ENCODE measurements at regions not wholly inside any gene's neighbourhood (a gene's known extent, or its start where the extent isn't known, plus 50 kb on each side); places are given as distances from the start of the nearest gene placed in this dataset.
A peak's percentile ranks its signal among the peaks of the same experiment; 100 is the strongest.

DNA sequence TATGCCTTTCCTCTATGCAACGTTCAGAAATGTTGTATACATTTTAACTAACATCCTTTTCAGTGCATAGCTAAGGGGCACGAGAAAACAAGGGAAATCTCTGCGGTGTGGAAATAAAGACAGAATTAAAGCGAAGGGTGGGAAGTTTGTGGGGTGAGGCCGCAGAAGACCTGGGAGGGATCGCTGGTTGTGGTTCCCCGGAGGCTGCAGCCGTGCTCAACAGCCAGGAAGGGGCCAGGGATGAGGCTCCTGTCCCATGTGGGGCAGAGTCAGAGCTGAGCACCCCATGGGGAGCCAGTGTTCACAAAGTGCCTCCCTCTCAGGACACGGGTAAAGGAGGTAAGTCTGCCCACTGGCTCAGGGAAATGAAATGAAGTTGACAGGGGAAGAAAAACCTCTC lies 67.5 kb downstream of the MYEOV start:
- no peak for ATAC-seq
- intact Hi-C loops (cut with micrococcal nuclease), result no loop called here
- peak; percentile 12 for DNase-seq

DNA sequence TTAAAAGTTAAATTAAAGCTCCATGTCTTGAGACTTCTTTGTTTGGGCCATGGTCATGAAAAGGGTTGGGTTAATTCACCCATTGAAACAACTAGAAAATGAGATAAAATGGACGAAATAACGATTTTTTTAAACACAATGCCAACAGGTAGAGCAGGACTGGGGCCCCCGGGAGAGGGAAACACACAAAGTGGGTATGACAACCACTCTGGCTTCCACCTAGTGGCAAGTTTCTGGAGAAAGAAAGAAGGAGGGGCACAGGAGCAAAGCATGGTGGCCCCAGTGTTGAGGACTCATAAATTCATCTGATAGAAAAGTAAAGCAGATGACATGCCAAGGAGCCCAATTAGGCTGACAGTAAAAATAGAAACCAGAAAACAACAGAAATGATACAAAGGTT lies 68.4 kb downstream of the MYEOV start:
- DNase-seq, result peak; percentile 15
- ATAC-seq, result no peak
- intact Hi-C loops (cut with micrococcal nuclease), result no loop called here

DNA sequence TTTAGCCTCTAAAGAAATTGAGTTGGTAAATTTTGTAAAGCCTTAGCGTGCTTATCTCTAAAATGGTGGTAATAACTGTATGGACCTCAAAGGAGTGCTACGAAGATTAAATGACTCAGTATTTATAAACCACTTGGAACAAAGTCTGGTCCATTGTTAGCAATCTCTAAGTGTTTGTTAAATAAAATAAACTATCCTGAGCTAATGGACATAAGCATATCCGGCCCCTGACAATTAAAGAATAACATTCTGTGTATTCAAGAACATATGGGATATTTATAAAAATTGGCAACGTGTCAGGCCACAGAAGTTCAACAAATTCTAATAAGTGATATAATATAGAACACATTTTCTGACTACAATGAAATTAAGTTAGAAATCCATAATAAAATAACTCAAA lies 71.0 kb downstream of the MYEOV start:
- ATAC-seq, result no peak
- intact Hi-C loops (cut with micrococcal nuclease), result no loop called here
- DNase-seq, result no peak

DNA sequence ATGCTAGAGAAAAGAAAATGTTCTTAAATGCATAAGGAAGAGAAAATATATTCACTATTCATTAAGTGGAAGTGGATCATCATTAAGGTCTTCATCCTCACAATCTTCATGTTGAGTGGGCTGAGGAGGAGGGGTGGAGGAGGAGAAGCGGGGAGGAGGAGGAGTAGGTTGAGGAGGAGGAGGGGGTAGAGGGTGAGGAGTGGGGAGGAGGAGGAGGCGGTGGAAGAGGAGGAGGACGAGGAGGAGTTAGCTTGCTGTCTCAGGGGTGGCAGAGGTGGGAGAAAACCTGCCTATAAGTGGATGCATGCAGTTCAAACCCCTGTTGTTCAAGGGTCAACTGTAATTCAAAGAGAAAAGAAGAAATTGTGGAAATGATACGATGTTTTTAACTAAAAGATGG lies 71.6 kb downstream of the MYEOV start:
- intact Hi-C loops (cut with micrococcal nuclease), result no loop called here
- ATAC-seq, result no peak
- DNase-seq, result no peak

DNA sequence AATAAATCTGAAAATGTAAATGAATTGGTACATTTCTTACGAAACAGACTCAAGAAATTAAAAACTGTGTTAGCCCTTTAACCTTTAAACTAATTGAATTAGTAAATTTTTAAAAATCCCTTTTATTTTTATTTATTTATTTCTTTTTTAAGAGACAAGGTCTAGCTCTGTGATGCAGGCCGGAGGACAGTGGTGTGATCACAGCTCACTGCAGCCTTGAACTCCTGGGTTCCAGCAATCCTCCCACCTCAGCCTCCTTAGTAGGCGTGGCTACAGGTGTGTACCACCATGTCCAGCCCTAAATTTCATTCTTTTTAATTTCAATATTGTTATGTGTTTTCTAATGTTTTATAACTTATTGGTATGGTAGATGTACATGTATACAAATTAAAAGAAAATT lies 72.6 kb downstream of the MYEOV start:
- ATAC-seq (no peak), DNase-seq (no peak)
- intact Hi-C loops (cut with micrococcal nuclease), result no loop called here

DNA sequence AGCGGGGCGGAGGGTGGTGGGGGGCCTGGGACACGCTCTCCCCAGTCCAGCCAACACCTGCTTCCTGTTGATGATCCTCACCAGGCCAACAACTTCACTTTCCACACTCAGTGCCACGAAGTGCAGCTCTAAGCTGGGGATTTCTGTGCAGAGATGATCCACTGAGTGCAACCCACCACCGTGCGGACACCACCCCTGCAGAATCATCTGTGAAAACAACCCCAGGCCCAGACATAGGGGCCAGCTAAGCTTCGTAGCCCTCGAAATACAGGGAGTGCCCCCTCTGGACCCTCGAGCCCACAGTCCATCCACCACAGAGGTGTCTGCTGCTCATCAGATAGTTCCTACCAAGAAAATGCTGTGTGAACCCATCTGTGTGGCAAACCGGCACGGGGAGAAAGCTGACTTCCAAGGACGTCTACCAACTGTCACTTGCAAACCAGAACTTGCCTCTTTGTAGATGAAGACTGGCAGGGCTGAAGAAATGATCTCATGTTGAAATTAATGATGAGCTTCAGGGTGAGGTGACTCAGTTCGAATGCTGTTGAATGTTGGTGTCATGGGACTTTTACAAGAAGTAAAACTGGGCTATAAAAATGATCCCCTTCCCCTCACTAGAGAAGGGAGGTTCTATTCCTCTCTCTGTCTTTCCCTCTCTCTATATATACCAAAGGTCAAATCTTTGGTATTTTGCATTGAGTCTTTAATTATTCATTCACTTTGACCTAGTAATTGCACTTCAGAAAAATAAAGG lies 73.4 kb downstream of the MYEOV start:
- intact Hi-C loops (cut with micrococcal nuclease), result no loop called here
- ATAC-seq (no peak), DNase-seq (peak; percentile 17)

DNA sequence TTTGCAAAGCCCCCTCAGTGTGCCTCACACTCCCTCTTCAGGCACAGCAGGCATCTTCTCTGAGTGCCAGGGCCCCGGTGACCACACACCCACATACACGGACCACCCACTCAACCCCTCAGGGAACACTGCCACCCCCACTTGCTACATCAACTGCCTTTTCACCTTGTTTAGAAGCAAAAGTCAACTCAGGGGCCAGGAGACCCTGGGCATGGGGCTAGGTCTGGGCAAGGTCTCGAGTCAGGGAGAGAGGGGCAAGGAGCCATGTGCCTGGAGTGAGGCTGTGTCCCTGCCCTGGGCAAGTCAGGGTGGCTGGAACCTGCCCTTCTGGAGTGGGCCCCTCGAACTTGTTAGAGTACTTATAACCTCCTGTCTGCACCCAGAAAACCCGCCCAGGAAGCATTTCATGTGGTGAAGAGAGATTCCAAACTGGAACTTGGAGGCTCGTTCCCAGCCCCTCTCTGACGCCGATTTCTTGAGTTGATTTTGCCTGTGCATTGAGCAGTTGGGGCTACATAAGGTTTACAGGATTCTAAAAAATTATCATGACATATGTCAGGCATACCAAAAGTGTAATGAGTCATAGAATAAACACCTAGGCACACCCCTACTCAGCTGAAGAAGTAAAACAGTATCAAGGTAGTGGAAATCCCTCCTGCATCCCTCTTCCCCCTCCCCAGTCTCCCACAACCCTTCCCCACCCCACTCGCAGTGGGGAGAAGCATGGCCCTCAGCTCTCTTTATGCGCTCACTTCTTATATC lies 74.3 kb downstream of the MYEOV start:
- intact Hi-C loops (cut with micrococcal nuclease), result no loop called here
- DNase-seq (no peak), ATAC-seq (no peak)

DNA sequence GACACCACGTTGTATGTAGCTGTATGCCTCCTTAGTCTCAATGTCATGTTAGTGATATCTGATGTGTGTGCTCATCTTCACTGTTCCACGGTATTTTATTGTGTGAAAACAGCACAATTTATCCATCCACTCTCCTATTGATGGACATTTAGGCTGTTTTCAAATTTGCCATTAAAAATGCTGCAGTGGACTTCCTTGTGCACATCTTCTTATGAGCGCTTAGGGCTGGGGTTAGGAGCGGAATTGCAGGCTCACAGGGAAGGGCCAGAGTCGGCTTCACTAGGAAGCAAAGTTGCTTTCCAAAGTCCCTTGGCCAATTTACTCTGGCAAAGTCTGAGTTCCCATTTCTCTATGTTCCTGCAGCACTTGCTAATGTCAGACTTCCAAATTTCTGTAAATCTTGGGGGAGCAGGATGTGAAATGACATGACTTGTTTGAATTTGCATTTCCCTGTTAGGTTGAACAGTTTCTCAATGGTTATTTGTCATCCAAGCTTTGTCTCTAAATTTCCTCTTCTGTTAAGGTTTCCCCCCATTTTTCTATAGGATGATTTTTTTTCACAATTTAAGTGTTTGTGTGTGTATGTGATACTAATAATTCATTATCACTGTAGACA lies 75.4 kb downstream of the MYEOV start:
- no peak for DNase-seq
- intact Hi-C loops (cut with micrococcal nuclease), result no loop called here
- ATAC-seq, result no peak

DNA sequence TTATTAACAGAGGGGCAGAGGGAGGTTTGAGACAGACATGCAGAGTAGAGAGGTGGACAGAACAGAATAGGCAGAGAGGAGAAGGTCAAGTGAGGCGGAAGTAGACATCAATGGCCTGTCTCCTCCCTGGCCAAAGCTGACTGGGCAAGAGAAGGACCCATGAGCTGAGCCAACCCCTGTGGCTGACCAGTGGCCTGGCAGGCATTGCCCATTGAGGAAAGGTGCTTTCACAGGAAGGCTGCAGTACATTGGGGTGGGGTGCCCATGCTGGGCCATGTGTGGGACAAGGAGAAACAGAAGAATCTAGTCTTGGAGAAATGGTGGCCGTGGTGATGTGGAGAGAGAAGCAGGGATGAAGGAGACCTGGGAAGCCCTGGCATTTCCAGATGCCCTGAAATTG lies 76.0 kb downstream of the MYEOV start:
- ATAC-seq (no peak), DNase-seq (no peak)
- intact Hi-C loops (cut with micrococcal nuclease), result no loop called here

DNA sequence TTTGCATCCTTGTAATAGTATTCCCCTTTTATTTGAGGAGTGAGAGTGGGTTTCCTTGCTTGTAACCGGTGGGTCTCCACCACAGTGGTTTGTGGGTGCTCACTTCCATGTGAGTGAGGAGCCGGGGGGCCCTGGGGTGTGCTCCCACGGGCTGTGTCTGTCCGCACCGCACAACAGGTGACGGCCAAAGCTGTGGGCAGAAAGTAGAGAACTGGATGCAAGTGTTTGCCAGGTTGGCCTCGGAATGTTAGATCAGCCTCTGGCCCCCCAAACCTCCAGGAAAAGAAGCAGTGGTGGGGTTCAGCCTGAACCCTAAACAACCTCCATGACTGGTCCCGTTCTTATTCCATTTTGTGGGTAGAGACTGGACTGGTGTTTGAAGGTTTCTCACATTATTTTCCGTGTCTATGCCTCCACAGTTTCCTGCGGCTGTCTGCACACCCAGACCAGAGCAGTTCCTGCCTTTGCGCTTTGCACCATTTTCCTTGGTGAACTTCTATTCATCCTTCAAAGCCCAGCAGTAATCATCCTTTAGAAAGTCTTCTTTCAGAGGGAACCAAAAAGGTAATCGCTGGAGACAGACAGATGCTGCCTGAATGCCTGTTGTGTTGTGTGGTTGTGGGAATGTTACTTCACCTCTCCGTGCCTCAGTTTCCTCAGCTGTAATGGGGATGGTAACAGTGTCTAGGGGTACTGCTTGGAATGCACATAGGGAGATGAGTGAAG lies 77.2 kb downstream of the MYEOV start:
- intact Hi-C loops (cut with micrococcal nuclease), result no loop called here
- DNase-seq (no peak), ATAC-seq (no peak)

DNA sequence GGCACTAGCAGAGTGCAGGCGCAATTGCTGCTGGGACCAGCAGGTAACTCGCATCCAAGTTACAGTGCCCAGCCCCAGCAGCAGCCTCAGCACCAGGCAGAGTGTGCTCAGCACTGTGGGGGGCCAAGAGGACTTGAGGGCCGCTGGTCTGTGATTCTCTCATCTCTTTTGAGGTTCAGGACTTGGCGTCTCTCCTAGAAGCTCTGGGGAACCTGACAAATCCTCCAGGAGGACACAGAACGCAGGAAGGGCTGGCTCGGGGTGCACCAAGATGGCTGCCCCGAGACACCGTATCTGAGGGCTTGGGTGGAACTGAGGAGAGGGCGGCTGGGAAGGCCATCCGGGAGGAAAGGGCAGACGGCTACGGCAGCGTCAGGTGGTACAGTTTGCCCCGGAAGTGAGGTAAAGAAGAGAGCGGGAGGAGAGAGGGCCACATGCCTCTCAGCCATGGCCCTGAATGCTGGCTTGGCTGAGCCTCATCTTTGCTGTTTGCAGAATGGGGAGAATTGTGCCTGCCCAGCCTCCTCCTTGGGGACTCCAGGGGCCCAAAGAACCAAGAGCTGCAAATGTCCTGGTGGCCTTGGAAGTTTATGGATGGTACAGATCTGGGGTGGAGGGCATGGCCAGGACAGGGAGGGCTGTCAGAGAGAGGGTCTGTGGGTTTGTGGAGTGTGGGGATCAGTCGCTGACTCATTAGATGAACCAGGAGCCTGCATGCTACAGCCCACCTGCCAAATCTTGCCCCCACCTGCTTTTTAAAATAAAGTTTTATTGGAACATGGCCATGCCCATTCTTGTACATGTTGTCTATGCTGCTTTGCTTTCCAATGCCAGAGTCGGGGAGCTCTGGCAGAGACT lies 78.0 kb downstream of the MYEOV start:
- intact Hi-C loops (cut with micrococcal nuclease), result no loop called here
- DNase-seq (peak; percentile 11), ATAC-seq (no peak)

DNA sequence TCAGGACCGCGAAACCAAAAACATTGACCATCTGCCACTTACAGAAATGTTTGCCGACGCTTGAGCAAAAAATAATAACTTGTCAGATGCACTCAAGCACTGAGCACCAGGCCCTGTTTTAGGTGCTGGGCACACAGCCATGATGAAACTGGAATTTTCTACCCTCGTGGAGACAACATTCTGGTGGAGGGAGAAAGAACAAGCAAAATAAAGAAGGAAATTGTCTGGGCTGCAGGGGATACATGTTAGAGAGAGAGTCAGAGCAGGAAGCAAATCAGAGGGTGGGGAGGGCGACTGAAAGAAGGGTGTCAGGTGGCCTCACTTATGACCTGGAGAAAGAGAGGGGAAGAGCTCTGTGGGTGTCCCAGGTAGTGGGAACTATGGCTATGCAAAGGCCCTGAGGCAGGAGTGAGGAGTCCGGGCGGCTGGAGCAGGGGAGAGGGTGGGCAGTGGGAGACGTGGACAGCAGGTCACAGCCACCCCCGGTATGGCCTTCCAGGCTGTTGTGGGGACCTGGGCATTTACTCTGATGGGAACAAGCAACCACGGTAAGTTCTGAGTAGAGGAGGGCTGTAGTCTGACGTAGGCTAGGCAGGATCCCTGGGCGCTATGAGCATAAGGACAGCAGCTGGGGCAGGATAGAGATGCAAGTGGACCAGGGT lies 78.8 kb downstream of the MYEOV start:
- no peak for ATAC-seq
- intact Hi-C loops (cut with micrococcal nuclease), result no loop called here
- peak; percentile 10 for DNase-seq

DNA sequence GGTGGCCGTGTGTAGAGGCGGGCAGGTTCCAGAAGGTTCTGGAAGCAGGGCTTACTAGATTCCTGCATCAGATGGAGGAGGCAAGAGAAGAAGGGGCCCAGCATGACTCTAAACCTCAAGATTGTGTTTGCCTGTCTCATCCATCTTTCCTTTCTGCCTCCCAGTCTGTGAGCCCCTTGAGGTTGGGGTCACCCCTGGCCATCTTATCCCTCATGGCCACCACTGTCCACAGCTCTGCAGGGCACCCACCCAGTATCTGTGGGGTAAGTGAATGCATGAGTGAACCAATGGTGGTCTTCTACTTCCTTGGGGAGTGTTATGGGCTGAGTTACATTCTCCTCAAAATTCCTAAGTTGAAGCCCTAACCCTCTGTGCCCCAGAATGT lies 79.3 kb downstream of the MYEOV start:
- intact Hi-C loops (cut with micrococcal nuclease), result no loop called here
- no peak for ATAC-seq
- no peak for DNase-seq

DNA sequence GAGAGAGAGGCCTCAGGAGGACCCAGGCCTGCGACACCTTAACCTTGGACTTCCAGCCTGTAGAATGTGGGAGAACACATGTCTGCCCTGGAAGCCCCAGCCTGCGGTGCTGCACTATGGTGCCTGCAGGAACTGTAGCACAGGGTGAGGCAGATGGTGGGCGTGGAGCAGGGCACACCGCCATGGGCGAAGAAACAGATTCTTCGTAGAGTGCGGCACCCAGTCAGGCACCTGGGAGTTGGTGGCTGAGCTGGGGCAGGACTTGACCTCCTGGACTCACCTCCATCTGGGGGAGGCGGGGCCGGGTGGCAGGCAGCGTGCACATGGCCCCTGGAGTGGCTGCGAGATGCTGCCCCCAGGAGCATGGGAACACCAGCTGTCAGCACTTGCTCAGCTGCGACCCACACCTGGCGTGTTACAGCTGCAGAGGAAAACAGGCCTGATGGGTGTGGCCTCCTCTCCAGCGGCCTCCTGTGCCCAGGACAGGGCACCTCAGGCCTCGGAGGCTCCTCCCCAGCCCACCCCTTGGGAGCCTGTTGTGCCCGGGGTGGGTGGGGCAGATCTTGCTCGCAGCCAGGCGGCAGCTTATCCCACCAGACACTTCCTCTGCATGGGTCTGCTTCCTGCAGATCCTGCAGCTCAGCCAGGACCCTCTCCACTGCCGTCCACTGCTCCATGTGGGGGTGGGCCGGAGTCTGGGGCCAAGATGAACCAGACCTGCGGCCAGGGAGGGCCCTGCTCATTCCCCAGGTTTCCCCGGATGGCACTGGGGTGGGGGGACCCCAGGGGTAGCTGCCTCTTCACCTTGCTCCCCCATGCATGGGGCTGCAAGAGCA lies 80.4 kb downstream of the MYEOV start:
- ATAC-seq, result no peak
- DNase-seq, result peak; percentile 26
- intact Hi-C loops (cut with micrococcal nuclease), result no loop called here

DNA sequence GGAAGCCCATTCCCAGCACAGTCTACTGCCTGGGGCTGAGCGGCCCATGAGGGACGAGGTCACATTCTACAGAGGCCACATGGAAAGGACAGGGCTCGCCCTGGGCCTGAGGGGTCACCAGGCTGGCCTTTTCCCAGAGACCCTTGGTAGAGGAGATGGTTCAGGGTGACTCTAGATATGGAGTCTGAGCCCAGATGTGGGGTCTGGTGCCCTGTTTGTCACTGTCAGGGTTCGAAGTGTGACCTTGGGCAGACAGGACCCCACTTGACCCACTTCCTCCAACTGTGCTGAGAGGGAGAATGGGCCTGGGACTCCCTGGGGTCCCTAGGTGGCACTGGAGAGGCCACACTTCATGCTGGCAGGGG lies 81.0 kb downstream of the MYEOV start:
- no peak for ATAC-seq
- intact Hi-C loops (cut with micrococcal nuclease), result no loop called here

DNA sequence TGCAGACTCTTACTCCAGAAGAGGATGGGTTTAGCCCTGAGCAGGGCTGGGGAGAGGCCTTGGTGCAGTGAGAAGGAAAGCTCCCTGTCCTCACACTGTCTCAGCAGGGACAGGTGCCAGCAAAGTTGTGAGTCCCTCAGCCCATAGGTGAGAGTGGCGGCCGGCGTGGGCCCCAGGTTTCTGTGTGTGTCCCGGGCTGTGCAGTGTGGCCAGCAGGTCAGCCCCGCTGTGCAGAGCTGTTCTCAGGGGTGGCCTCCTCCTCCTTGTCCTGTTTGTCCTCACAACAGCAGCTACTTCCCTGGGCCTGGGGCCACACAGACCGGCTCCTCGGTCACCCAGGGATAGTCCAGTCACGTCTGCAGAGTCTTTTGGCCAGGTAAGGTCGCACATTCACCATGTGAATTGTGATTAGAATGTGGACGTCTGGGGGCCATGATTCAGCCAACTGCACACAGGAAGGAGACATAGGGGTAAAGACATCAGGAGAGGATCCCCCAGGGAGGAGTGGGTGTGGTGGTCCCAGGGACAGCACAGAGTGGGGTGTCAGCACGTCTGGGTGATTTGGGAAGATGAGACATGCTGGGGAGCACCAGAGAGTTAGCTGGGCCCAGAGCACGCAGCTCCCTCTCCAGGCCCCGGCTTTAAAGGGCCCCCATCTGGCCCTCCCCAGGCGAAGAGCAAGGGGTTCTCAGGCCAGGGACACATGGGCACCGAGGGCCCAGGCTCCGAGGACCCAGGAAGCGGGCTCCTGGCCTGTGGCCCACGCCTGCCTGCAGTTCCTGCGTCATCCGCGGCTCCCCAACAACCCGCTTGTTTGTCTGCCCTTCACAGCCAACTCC lies 81.6 kb downstream of the MYEOV start:
- DNase-seq (peak; percentile 23), ATAC-seq (no peak)
- intact Hi-C loops (cut with micrococcal nuclease), result no loop called here

More for the DNA sequence above, 81.0 kb downstream of the MYEOV start:
- peak; percentile 8 for DNase-seq
